ENCODE measurements at regions not wholly inside any gene's neighbourhood (a gene's known extent, or its start where the extent isn't known, plus 50 kb on each side); places are given as distances from the start of the nearest gene placed in this dataset.

DNA sequence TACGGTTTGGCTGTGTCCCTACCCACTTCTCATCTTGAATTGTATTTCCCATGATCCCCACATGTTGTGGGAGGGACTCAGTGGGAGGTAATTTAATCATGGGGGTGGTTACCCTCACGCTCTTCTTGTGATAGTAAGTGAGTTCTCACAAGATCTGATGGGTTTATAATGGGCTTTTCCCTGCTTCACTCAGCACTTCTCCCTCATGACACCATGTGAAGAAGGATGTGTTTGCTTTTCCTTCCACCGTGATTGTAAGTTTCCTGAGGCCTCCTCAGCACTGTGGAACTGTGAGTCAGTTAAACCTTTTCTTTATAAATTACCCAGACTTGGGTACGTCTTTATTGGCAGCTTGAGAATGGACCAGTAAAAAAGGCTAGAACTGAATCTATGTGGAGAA, 750.0 kb upstream of the ID2 start:
- Histone ChIP-seq H3K27me3 (no peaks in the 10 kb centered on the region), H3K4me1 (replicated peaks in 1 of 2) (no peaks in the 10 kb centered on the region), H3K27ac (no peak overlapping the region), H3K36me3 (replicated peaks in 1 of 2) (no peaks in the 10 kb centered on the region), H3K9me3 (replicated peaks in 1 of 3) (no peaks in the 10 kb centered on the region), H3K4me3 (no peak overlapping the region)
- intact Hi-C loops (cut with DNase I) = no loop called here
- no peak for TF ChIP-seq POLR2A (IDR thresholded peaks at IDR 0.05)
- TF ChIP-seq, protein P1, sequence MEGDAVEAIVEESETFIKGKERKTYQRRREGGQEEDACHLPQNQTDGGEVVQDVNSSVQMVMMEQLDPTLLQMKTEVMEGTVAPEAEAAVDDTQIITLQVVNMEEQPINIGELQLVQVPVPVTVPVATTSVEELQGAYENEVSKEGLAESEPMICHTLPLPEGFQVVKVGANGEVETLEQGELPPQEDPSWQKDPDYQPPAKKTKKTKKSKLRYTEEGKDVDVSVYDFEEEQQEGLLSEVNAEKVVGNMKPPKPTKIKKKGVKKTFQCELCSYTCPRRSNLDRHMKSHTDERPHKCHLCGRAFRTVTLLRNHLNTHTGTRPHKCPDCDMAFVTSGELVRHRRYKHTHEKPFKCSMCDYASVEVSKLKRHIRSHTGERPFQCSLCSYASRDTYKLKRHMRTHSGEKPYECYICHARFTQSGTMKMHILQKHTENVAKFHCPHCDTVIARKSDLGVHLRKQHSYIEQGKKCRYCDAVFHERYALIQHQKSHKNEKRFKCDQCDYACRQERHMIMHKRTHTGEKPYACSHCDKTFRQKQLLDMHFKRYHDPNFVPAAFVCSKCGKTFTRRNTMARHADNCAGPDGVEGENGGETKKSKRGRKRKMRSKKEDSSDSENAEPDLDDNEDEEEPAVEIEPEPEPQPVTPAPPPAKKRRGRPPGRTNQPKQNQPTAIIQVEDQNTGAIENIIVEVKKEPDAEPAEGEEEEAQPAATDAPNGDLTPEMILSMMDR (IDR thresholded peaks at IDR 0.05) = no peak
- WGBS, 4 donors = 81 to 88% (median 84%) methylated on average over 4 of the region's 4 CpGs
- no peak for DNase-seq

DNA sequence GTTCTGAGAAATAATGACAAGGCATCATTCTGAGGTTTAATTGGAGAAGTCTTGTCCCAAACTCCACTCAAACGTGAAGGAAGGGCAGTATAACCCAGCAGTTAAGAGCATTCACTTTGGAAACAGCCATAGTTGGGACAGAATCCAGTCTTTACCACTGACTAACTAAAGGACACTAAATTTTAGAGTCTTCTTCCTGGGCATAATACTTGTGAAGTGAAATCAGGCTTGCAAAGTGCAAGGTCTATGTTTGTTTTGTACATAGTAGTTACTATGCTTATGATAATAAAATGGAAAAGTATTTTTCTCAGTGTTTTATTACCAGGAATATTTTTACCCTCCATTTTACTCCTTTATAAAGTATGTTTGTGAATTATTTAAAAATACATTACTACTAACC, 748.2 kb upstream of the ID2 start:
- H3K9me3 ChIP-seq (replicated peaks in 1 of 3) = no peaks in the 10 kb centered on the region
- no peak for TF ChIP-seq POLR2A (IDR thresholded peaks at IDR 0.05)
- TF ChIP-seq, protein P1 (IDR thresholded peaks at IDR 0.05) = no peak
- intact Hi-C loops (cut with DNase I) = no loop called here

DNA sequence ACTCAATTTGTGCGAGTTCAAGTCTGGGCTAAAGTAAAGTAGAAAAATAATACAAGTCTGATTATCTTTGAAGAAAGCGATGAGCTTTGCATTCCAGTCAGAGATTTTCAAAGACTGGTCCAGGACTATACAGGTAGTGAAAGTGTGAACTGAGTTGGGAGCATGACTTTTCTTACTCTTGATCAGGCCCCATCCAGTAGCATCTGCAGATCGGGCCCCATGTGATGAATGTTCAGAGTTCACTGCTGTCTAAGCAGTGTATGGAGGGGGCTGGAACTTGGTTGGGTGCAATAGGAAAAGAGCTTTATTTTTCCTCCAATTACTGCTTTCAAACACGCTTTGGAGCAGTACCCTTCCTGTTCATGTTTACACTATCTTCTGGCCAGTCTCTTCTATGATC, 747.4 kb upstream of the ID2 start:
- no peaks in the 10 kb centered on the region for H3K27me3 ChIP-seq
- H3K4me3 ChIP-seq = no peak overlapping the region
- no peaks in the 10 kb centered on the region for H3K36me3 ChIP-seq (replicated peaks in 1 of 2)
- DNase-seq = no peak
- no peak overlapping the region for H3K27ac ChIP-seq
- H3K9me3 ChIP-seq (replicated peaks in 1 of 3) = no peaks in the 10 kb centered on the region
- 91 to 98% (median 92%) methylated on average over 4 of the region's 4 CpGs for WGBS, 4 donors
- no peaks in the 10 kb centered on the region for H3K4me1 ChIP-seq (replicated peaks in 1 of 2)
- TF ChIP-seq, protein P1 (IDR thresholded peaks at IDR 0.05) = no peak
- no peak for TF ChIP-seq POLR2A (IDR thresholded peaks at IDR 0.05)
- intact Hi-C loops (cut with DNase I) = no loop called here

More for the DNA sequence above, 748.2 kb upstream of the ID2 start:
- Histone ChIP-seq H3K27me3 (no peaks in the 10 kb centered on the region), H3K27ac (no peak overlapping the region), H3K4me3 (no peak overlapping the region), H3K36me3 (replicated peaks in 1 of 2) (no peaks in the 10 kb centered on the region), H3K4me1 (replicated peaks in 1 of 2) (no peaks in the 10 kb centered on the region)
- no peak for DNase-seq
- 59 to 91% (median 68%) methylated on average over 1 of the region's 1 CpG for WGBS, 4 donors

DNA sequence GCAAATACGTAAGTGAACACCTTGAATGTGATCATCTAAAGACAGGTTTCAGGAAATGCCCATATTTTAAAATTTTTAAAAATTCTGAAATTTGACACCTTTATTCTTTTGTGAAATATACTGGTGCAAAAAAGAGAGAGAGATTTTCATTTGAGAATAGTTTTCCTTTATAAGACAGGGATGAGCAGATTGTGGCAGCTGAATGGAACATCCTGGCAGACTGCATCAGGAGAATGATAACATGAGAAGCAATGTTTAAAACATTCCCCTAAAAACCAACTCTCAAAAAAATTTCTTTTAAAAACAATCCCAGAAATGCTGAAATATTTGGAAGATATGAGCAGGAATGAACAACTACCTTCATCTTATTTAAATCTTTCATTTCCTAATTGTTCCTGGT, 744.8 kb upstream of the ID2 start:
- 91 to 100% (median 95%) methylated on average over 1 of the region's 1 CpG for WGBS, 4 donors
- H3K4me3 ChIP-seq = no peak overlapping the region
- H3K27ac ChIP-seq = no peak overlapping the region
- TF ChIP-seq, protein P1 (IDR thresholded peaks at IDR 0.05) = no peak
- TF ChIP-seq POLR2A (IDR thresholded peaks at IDR 0.05) = no peak
- intact Hi-C loops (cut with DNase I) = no loop called here
- DNase-seq = no peak
- no peaks in the 10 kb centered on the region for H3K27me3 ChIP-seq
- H3K9me3 ChIP-seq (replicated peaks in 1 of 3) = no peaks in the 10 kb centered on the region
- H3K36me3 ChIP-seq (replicated peaks in 1 of 2) = no peaks in the 10 kb centered on the region
- H3K4me1 ChIP-seq (replicated peaks in 1 of 2) = no peaks in the 10 kb centered on the region

All from adrenal gland (tissue), 9 donors.